ENCODE measurements at regions not wholly inside any gene's neighbourhood (a gene's known extent, or its start where the extent isn't known, plus 50 kb on each side); places are given as distances from the start of the nearest gene placed in this dataset.

- TF ChIP-seq CTCF (IDR thresholded peaks at IDR 0.05) (no peak), POLR2A (IDR thresholded peaks at IDR 0.05) (no peak)
These were observed 231.5 kb upstream of the ATP6AP2 start for GRCh38 chrX:40349251-40349650.

Measured in testis (tissue), 2 donors.